Neural cell (in vitro differentiated cells): ENCODE measurements at regions not wholly inside any gene's neighbourhood (a gene's known extent, or its start where the extent isn't known, plus 50 kb on each side); places are given as distances from the start of the nearest gene placed in this dataset.

Source experiments
- H2AFZ ChIP-seq: fragments of 200-600, 300-800 bp; sonication (generic), shearing (Covaris generic); 2 replicates; pipeline ENCODE4 v1.6.0; 2014; ENCODE audit warnings: low read depth, mild to moderate bottlenecking, antibody characterized with exemption, low read length, moderate library complexity
- H3F3A ChIP-seq: fragments of 200-600 bp; shearing (Covaris generic); 2 replicates; pipeline ENCODE4 v1.6.1; 2016; ENCODE audit warnings: mild to moderate bottlenecking, moderate library complexity, mixed read lengths, antibody characterized with exemption, low read length; ENCODE audit not compliant: insufficient read depth, poor library complexity, severe bottlenecking
- H3K27ac ChIP-seq: fragments of 200-600, 300-800 bp; sonication (generic), shearing (Covaris generic); 2 replicates; pipeline ENCODE4 v1.5.1; 2014; ENCODE audit warnings: mild to moderate bottlenecking, low read length, moderate library complexity
- H3K27me3 ChIP-seq: fragments of 300-800, 200-600 bp; sonication (generic), shearing (Covaris generic); 2 replicates; pipeline ENCODE4 v1.6.0; 2014; ENCODE audit warnings: mild to moderate bottlenecking, low read depth, low read length, moderate library complexity; ENCODE audit not compliant: insufficient read depth
- H3K36me3 ChIP-seq: fragments of 300-800, 200-600 bp; sonication (generic), shearing (Covaris generic); 2 replicates; pipeline ENCODE4 v1.5.1; 2014; ENCODE audit warnings: mild to moderate bottlenecking, antibody characterized with exemption, low read length, moderate library complexity; ENCODE audit not compliant: insufficient read depth
- H3K4me2 ChIP-seq: fragments of 300-800, 200-600 bp; sonication (generic), shearing (Covaris generic); 2 replicates; pipeline ENCODE4 v1.6.0; 2014; ENCODE audit warnings: mild to moderate bottlenecking, low read length
- H3K4me3 ChIP-seq: fragments of 300-800, 200-600 bp; sonication (generic), shearing (Covaris generic); 2 replicates; pipeline ENCODE4 v1.5.1; 2014; ENCODE audit warnings: mild to moderate bottlenecking, low read length, moderate library complexity
- H3K79me2 ChIP-seq: fragments of 200-600 bp; shearing (Covaris generic); replicated peaks from 2 replicates; pipeline ENCODE4 v1.6.0; 2014; ENCODE audit warnings: mild to moderate bottlenecking, low read length, moderate library complexity; ENCODE audit not compliant: insufficient read depth
- H3K9ac ChIP-seq: fragments of 300-800, 200-600 bp; sonication (generic), shearing (Covaris generic); 2 replicates; pipeline ENCODE4 v1.6.1; 2016; ENCODE audit warnings: mild to moderate bottlenecking, low read length, mixed read lengths
- H3K9me2 ChIP-seq: fragments of 200-600 bp; shearing (Covaris generic); 2 replicates; pipeline ENCODE4 v1.6.1; 2016; ENCODE audit warnings: mild to moderate bottlenecking, low read length, mixed read lengths; ENCODE audit not compliant: insufficient read depth
- H3K9me3 ChIP-seq: fragments of 200-600, 300-800 bp; sonication (generic), shearing (Covaris generic); 2 replicates; pipeline ENCODE4 v1.6.1; 2016; ENCODE audit warnings: mild to moderate bottlenecking, mixed run types, low read length, moderate library complexity, mixed read lengths
- H4K20me1 ChIP-seq: fragments of 200-600 bp; shearing (Covaris generic); 2 replicates; pipeline ENCODE4 v1.6.1; 2016; ENCODE audit warnings: mild to moderate bottlenecking, mixed run types; ENCODE audit not compliant: insufficient read depth
- EP300 ChIP-seq: fragments of 450-650 bp; conservative IDR thresholded peaks from 2 replicates; pipeline ENCODE4 v1.6.1; 2014; ENCODE audit warnings: antibody characterized with exemption, mild to moderate bottlenecking, moderate library complexity; ENCODE audit not compliant: poor library complexity, severe bottlenecking
- EZH2 ChIP-seq: fragments of 200-600, 300-800 bp; shearing (Covaris generic), sonication (generic); IDR thresholded peaks from 2 replicates; pipeline ENCODE4 v1.6.1; 2014; ENCODE audit warnings: antibody characterized with exemption, low read length, borderline replicate concordance, mild to moderate bottlenecking; ENCODE audit not compliant: insufficient read depth, poor library complexity, severe bottlenecking
- MXI1 ChIP-seq: fragments of 450-650 bp; conservative IDR thresholded peaks from 2 replicates; pipeline ENCODE4 v1.6.1; 2014; ENCODE audit warnings: antibody characterized with exemption, mild to moderate bottlenecking; ENCODE audit not compliant: poor library complexity, severe bottlenecking
- POLR2AphosphoS5 ChIP-seq: IDR thresholded peaks from 2 replicates; pipeline ENCODE4 v1.6.1; 2012
- RAD21 ChIP-seq: fragments of 450-650 bp; conservative IDR thresholded peaks from 2 replicates; pipeline ENCODE4 v1.6.1; 2014; ENCODE audit warnings: antibody characterized with exemption, mild to moderate bottlenecking, moderate library complexity
- SMC3 ChIP-seq: fragments of 450-650 bp; conservative IDR thresholded peaks from 2 replicates; pipeline ENCODE4 v1.6.1; 2014; ENCODE audit warnings: antibody characterized with exemption, mild to moderate bottlenecking, moderate library complexity; ENCODE audit not compliant: poor library complexity
- TAF1 ChIP-seq: IDR thresholded peaks from 2 replicates; pipeline ENCODE4 v1.6.1; 2012; ENCODE audit warnings: low read depth
- TF ChIP-seq, protein P1 (sequence below): IDR thresholded peaks from 2 replicates; pipeline ENCODE4 v1.6.1; 2012; ENCODE audit warnings: borderline replicate concordance
- TF ChIP-seq, protein P2 (sequence below): fragments of 450-650 bp; IDR thresholded peaks from 2 replicates; pipeline ENCODE4 v1.5.1; 2014; ENCODE audit warnings: antibody characterized with exemption, mild to moderate bottlenecking, moderate library complexity; ENCODE audit not compliant: poor library complexity, severe bottlenecking

DNA sequence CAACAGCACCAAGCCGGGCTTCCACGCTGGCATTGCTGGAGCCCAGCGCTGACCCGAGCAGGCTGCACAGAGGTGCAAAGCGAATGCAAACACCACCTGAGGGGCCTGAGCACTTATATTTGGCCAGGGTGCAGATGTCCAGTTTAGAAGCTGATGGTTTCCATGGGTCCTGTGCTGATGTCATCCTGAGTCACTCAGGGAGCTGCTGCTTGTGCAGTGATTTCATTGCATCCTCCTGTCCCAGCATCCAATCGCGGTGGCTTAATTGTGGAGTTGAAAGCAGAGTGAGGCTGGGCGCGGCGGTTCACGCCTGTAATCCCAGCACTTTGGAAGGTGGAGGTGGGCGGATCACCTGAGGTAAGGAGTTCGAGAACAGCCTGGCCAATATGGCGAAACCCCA is 410.2 kb upstream of the KLF6 start:
- Histone ChIP-seq H2AFZ (no peak overlapping the region), H3K4me3 (no peak overlapping the region), H3K27me3 (no peaks in the 10 kb centered on the region), H3K9ac (no peak overlapping the region), H3K9me2 (no peaks in the 10 kb centered on the region), H3K9me3 (no peaks in the 10 kb centered on the region), H3F3A (no peaks in the 10 kb centered on the region), H3K27ac (no peak overlapping the region), H3K79me2 (no peaks in the 10 kb centered on the region), H3K4me2 (no peak overlapping the region), H4K20me1 (no peaks in the 10 kb centered on the region), H3K36me3 (no peaks in the 10 kb centered on the region)
- no peak for TF ChIP-seq POLR2AphosphoS5
- TF ChIP-seq, protein P1, sequence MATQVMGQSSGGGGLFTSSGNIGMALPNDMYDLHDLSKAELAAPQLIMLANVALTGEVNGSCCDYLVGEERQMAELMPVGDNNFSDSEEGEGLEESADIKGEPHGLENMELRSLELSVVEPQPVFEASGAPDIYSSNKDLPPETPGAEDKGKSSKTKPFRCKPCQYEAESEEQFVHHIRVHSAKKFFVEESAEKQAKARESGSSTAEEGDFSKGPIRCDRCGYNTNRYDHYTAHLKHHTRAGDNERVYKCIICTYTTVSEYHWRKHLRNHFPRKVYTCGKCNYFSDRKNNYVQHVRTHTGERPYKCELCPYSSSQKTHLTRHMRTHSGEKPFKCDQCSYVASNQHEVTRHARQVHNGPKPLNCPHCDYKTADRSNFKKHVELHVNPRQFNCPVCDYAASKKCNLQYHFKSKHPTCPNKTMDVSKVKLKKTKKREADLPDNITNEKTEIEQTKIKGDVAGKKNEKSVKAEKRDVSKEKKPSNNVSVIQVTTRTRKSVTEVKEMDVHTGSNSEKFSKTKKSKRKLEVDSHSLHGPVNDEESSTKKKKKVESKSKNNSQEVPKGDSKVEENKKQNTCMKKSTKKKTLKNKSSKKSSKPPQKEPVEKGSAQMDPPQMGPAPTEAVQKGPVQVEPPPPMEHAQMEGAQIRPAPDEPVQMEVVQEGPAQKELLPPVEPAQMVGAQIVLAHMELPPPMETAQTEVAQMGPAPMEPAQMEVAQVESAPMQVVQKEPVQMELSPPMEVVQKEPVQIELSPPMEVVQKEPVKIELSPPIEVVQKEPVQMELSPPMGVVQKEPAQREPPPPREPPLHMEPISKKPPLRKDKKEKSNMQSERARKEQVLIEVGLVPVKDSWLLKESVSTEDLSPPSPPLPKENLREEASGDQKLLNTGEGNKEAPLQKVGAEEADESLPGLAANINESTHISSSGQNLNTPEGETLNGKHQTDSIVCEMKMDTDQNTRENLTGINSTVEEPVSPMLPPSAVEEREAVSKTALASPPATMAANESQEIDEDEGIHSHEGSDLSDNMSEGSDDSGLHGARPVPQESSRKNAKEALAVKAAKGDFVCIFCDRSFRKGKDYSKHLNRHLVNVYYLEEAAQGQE = no peak
- no peak for TF ChIP-seq RAD21
- no peak for TF ChIP-seq MXI1
- TF ChIP-seq EP300 = no peak
- no peak for TF ChIP-seq EZH2
- TF ChIP-seq SMC3 = no peak

DNA sequence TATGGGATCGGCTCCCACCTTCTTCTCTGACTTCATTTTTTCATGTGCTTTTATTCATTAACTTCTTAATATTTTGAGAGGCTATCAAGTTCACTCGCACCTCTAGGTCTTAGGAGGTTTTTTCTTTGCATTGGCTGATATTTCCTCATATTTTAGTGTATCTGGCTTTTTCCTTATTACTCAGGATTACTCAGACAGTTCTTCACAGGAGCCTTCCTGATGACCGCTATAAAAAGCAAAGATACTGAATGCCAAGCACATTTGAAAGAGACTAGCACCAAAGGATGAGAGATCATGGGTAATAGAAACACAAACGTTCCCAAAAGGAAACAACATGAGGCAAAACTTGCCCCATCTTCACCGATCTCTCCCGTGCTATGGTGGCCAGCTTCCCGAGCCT is 409.2 kb upstream of the KLF6 start:
- H3K4me3 ChIP-seq = no peak overlapping the region
- no peak overlapping the region for H3K9ac ChIP-seq
- H3K9me3 ChIP-seq = no peaks in the 10 kb centered on the region
- H3K9me2 ChIP-seq = no peaks in the 10 kb centered on the region
- no peaks in the 10 kb centered on the region for H3K27me3 ChIP-seq
- H3K27ac ChIP-seq = no peak overlapping the region
- no peaks in the 10 kb centered on the region for H3K36me3 ChIP-seq
- H3F3A ChIP-seq = no peaks in the 10 kb centered on the region
- TF ChIP-seq, protein P2, sequence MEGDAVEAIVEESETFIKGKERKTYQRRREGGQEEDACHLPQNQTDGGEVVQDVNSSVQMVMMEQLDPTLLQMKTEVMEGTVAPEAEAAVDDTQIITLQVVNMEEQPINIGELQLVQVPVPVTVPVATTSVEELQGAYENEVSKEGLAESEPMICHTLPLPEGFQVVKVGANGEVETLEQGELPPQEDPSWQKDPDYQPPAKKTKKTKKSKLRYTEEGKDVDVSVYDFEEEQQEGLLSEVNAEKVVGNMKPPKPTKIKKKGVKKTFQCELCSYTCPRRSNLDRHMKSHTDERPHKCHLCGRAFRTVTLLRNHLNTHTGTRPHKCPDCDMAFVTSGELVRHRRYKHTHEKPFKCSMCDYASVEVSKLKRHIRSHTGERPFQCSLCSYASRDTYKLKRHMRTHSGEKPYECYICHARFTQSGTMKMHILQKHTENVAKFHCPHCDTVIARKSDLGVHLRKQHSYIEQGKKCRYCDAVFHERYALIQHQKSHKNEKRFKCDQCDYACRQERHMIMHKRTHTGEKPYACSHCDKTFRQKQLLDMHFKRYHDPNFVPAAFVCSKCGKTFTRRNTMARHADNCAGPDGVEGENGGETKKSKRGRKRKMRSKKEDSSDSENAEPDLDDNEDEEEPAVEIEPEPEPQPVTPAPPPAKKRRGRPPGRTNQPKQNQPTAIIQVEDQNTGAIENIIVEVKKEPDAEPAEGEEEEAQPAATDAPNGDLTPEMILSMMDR = no peak
- no peak for TF ChIP-seq MXI1
- TF ChIP-seq, protein P1 = no peak
- no peak for TF ChIP-seq TAF1
- TF ChIP-seq SMC3 = no peak
- TF ChIP-seq EP300 = no peak
- no peak for TF ChIP-seq EZH2
- TF ChIP-seq RAD21 = no peak
- no peak for TF ChIP-seq POLR2AphosphoS5
- no peaks in the 10 kb centered on the region for H4K20me1 ChIP-seq
- H2AFZ ChIP-seq = no peak overlapping the region
- H3K4me2 ChIP-seq = no peak overlapping the region
- H3K79me2 ChIP-seq = no peaks in the 10 kb centered on the region
